Keratinocyte (primary cell): ENCODE measurements at regions not wholly inside any gene's neighbourhood (a gene's known extent, or its start where the extent isn't known, plus 50 kb on each side); places are given as distances from the start of the nearest gene placed in this dataset.

Source experiments
- DNase-seq: peaks from one replicate; pipeline ENCODE4 v3.0.0-alpha.2; 2011; ENCODE audit warnings: low read depth, missing footprints, low spot score
- FAIRE-seq: peaks from 2 replicates; lab custom pipeline; 2011; peaks lifted over from hg19 to GRCh38; lab: Jason Lieb, UNC
- H2AFZ ChIP-seq: 2 replicates; pipeline ENCODE4 v1.6.0; 2012; ENCODE audit warnings: low read length, control low read depth, inconsistent platforms; ENCODE audit not compliant: control insufficient read depth
- H3K27ac ChIP-seq: 2 replicates; pipeline ENCODE4 v1.5.1; 2011; ENCODE audit warnings: low read length; ENCODE audit not compliant: control insufficient read depth, insufficient read depth
- H3K27me3 ChIP-seq: 3 replicates; pipeline ENCODE4 v1.6.0; 2011; ENCODE audit warnings: low read length; ENCODE audit not compliant: control insufficient read depth, insufficient read depth; ENCODE audit errors: extremely low read depth
- H3K36me3 ChIP-seq, 2 experiments: 2 replicates in 1 of 2; 3 replicates in 1 of 2; pipeline ENCODE4 v1.5.1; 2011; ENCODE audit warnings: low read length in 2 of 2, mild to moderate bottlenecking in 1 of 2; ENCODE audit not compliant: control insufficient read depth in 2 of 2, insufficient read depth in 2 of 2; ENCODE audit errors: extremely low read depth in 1 of 2
- H3K4me1 ChIP-seq: 3 replicates; pipeline ENCODE4 v1.5.1; 2011; ENCODE audit warnings: low read length; ENCODE audit not compliant: control insufficient read depth, insufficient read depth; ENCODE audit errors: extremely low read depth
- H3K4me2 ChIP-seq: 3 replicates; pipeline ENCODE4 v1.6.0; 2011; ENCODE audit warnings: low read depth, low read length; ENCODE audit not compliant: control insufficient read depth, insufficient read depth; ENCODE audit errors: extremely low read depth
- H3K4me3 ChIP-seq, 3 experiments: fragments of 200-600 bp in 1 of 3; sonication (generic) in 1 of 3; 2 replicates in 2 of 3; 3 replicates in 1 of 3; pipeline ENCODE4 v1.5.1; 2011 to 2016; ENCODE audit warnings: low read length in 3 of 3, mild to moderate bottlenecking in 3 of 3, control low read depth in 2 of 3, inconsistent platforms in 1 of 3, low read depth in 1 of 3, mixed read lengths in 1 of 3, mixed run types in 1 of 3, moderate library complexity in 1 of 3; ENCODE audit not compliant: control insufficient read depth in 2 of 3, insufficient read depth in 2 of 3; ENCODE audit errors: extremely low read depth in 1 of 3
- H3K79me2 ChIP-seq: 2 replicates; pipeline ENCODE4 v1.6.0; 2012; ENCODE audit warnings: low read length; ENCODE audit not compliant: control insufficient read depth, insufficient read depth
- H3K9ac ChIP-seq: 3 replicates; pipeline ENCODE4 v1.6.0; 2011; ENCODE audit warnings: low read length; ENCODE audit not compliant: control insufficient read depth, insufficient read depth; ENCODE audit errors: extremely low read depth
- H3K9me1 ChIP-seq: 3 replicates; pipeline ENCODE4 v1.6.0; 2011; ENCODE audit warnings: low read length; ENCODE audit not compliant: control insufficient read depth, insufficient read depth; ENCODE audit errors: extremely low read depth
- H3K9me3 ChIP-seq: 2 replicates; pipeline ENCODE4 v1.5.1; 2012; ENCODE audit warnings: low read depth, low read length; ENCODE audit not compliant: control insufficient read depth
- H4K20me1 ChIP-seq: 3 replicates; pipeline ENCODE4 v1.6.0; 2011; ENCODE audit warnings: low read length; ENCODE audit not compliant: control insufficient read depth, insufficient read depth; ENCODE audit errors: extremely low read depth
- EZH2 ChIP-seq: IDR thresholded peaks from one replicate; pipeline ENCODE4 v1.6.1; 2012; ENCODE audit warnings: inconsistent platforms, mild to moderate bottlenecking, low read length, moderate library complexity
- dilution Hi-C: fragments of 300-500 bp; cut with MboI; formaldehyde crosslinking; loops from one replicate; pipeline ENCODE4 v1.7.0; 2020; ENCODE audit warnings: low sequenced_read_pairs; ENCODE audit not compliant: extremely low pct_ligation_motif_present
- TF ChIP-seq, protein P1 (sequence below), 3 experiments: IDR thresholded peaks in 1 of 3; conservative IDR thresholded peaks in 1 of 3; optimal IDR thresholded peaks in 1 of 3; 2 replicates in 2 of 3; 3 replicates in 1 of 3; pipeline versions ENCODE3 to v1.5.1; 2011; ENCODE audit warnings: low read length in 3 of 3, mild to moderate bottlenecking in 3 of 3, moderate library complexity in 2 of 3, control low read depth in 1 of 3, inconsistent platforms in 1 of 3; ENCODE audit not compliant: insufficient read depth in 2 of 3; ENCODE audit errors: extremely low read depth in 1 of 3

DNA sequence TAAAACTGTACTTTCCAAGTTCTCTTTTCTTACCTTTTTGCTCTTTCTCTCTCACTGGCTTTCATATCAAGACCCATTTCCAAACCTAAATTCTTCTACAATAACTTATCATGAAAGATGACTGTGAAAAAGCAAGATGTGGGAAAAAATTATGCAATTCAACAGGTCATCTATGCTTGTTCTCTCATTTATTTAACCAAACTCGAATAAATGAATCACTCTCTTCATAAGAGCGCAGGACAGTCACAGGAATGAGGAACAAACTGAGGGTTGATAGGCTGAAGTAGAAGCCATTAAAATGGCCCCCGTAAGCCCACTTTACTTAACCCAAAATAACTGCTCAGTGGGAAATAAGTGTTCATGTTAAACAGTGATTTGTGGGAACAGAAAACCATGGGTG, 1289.7 kb upstream of the SORCS1 start:
- H3K27me3 ChIP-seq, result no peaks in the 10 kb centered on the region
- H3K4me1 ChIP-seq, result no peaks in the 10 kb centered on the region
- FAIRE-seq, result no peak
- no peak overlapping the region for H3K9ac ChIP-seq
- no peaks in the 10 kb centered on the region for H3K79me2 ChIP-seq
- H3K9me3 ChIP-seq, result no peaks in the 10 kb centered on the region
- H3K36me3 ChIP-seq, result no peaks in the 10 kb centered on the region
- H3K4me3 ChIP-seq, result no peak overlapping the region
- no peak overlapping the region for H2AFZ ChIP-seq
- no peaks in the 10 kb centered on the region for H4K20me1 ChIP-seq
- H3K4me2 ChIP-seq, result no peak overlapping the region
- no peak overlapping the region for H3K27ac ChIP-seq
- H3K9me1 ChIP-seq, result no peaks in the 10 kb centered on the region
- dilution Hi-C loops, result no loop called here
- no peak for TF ChIP-seq EZH2
- TF ChIP-seq, protein P1, sequence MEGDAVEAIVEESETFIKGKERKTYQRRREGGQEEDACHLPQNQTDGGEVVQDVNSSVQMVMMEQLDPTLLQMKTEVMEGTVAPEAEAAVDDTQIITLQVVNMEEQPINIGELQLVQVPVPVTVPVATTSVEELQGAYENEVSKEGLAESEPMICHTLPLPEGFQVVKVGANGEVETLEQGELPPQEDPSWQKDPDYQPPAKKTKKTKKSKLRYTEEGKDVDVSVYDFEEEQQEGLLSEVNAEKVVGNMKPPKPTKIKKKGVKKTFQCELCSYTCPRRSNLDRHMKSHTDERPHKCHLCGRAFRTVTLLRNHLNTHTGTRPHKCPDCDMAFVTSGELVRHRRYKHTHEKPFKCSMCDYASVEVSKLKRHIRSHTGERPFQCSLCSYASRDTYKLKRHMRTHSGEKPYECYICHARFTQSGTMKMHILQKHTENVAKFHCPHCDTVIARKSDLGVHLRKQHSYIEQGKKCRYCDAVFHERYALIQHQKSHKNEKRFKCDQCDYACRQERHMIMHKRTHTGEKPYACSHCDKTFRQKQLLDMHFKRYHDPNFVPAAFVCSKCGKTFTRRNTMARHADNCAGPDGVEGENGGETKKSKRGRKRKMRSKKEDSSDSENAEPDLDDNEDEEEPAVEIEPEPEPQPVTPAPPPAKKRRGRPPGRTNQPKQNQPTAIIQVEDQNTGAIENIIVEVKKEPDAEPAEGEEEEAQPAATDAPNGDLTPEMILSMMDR (optimal IDR thresholded peaks at IDR 0.05 in 1 of 3, IDR thresholded peaks at IDR 0.05 in 1 of 3, conservative IDR thresholded peaks at IDR 0.05 in 1 of 3; ENCODE audit: extremely low read depth in 1 of 3, insufficient read depth in 2 of 3, low read length in 3 of 3), result no peak
- no peak for DNase-seq

DNA sequence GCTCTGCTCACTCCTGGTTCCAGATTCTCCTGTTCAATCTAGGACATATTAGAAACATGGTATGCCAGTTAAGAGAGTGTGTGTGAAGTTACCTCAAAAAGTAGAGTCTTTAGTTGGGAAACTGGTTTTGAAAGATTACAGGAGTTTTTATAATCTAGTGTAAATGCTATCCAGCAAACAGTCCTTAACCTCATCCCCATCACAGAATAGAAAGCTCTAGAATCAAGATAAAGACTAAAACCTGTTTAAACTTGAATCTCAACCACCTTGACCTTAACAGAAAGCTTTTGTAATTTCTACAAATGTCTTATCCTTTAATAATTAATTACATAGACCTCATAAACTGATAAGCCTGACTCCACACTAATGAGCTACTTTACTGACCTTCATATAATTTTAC, 1288.7 kb upstream of the SORCS1 start:
- no peaks in the 10 kb centered on the region for H3K4me1 ChIP-seq
- TF ChIP-seq, protein P1 (optimal IDR thresholded peaks at IDR 0.05 in 1 of 3, IDR thresholded peaks at IDR 0.05 in 1 of 3, conservative IDR thresholded peaks at IDR 0.05 in 1 of 3; ENCODE audit: extremely low read depth in 1 of 3, insufficient read depth in 2 of 3, low read length in 3 of 3), result no peak
- no peak for TF ChIP-seq EZH2
- no peak for FAIRE-seq
- no peaks in the 10 kb centered on the region for H3K36me3 ChIP-seq
- no peaks in the 10 kb centered on the region for H3K27me3 ChIP-seq
- no peak for DNase-seq
- no peak overlapping the region for H3K4me3 ChIP-seq
- no peaks in the 10 kb centered on the region for H3K9me3 ChIP-seq
- no peak overlapping the region for H3K27ac ChIP-seq
- H4K20me1 ChIP-seq, result no peaks in the 10 kb centered on the region
- dilution Hi-C loops, result no loop called here
- no peak overlapping the region for H3K9ac ChIP-seq
- H3K9me1 ChIP-seq, result no peaks in the 10 kb centered on the region
- H3K79me2 ChIP-seq, result no peaks in the 10 kb centered on the region
- H3K4me2 ChIP-seq, result no peak overlapping the region
- no peak overlapping the region for H2AFZ ChIP-seq
